ENCODE measurements at regions not wholly inside any gene's neighbourhood (a gene's known extent, or its start where the extent isn't known, plus 50 kb on each side); places are given as distances from the start of the nearest gene placed in this dataset.

GRCh38 chr16:52597073-52597771, 50.3 kb upstream of the TOX3 start:
- TF ChIP-seq CTCF (IDR thresholded peaks at IDR 0.05; ENCODE audit: low read depth, low read length, poor library complexity, severe bottlenecking), result no peak
- TF ChIP-seq EZH2phosphoT487 (IDR thresholded peaks at IDR 0.05; ENCODE audit: borderline replicate concordance, low read length), result no peak
